ENCODE measurements at regions not wholly inside any gene's neighbourhood (a gene's known extent, or its start where the extent isn't known, plus 50 kb on each side); places are given as distances from the start of the nearest gene placed in this dataset.

DNA sequence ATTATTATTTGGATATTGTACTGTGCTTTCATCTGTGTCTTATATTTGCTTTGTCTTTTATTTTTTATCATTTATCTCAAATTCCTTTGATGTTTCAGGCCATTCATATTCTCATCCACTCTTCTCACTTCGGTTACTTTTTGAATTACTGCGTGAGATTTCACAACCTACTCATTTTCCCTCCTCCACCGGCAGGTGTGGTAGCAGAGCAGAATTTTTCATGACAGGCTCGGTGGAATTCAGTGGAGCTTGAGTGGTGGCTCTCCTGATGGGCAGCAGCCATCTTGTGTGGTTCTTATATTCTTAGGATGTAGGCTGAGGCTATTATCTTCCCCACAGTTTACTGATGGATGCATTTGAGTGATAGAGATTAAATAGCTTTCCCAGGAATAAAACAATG lies 92.3 kb upstream of the IVNS1ABP start:
- 81% methylated on average over 4 of the region's 4 CpGs for WGBS, 2 donors
- H3K36me3 ChIP-seq (replicated peaks in 1 of 2; ENCODE audit: insufficient read depth in 1 of 2, low read depth in 2 of 2), result no peaks in the 10 kb centered on the region
- DNase-seq (no peak), ATAC-seq (no peak)
- H3K9me3 ChIP-seq, result no peaks in the 10 kb centered on the region
- H3K4me1 ChIP-seq, result no peaks in the 10 kb centered on the region
- TF ChIP-seq, protein P1, sequence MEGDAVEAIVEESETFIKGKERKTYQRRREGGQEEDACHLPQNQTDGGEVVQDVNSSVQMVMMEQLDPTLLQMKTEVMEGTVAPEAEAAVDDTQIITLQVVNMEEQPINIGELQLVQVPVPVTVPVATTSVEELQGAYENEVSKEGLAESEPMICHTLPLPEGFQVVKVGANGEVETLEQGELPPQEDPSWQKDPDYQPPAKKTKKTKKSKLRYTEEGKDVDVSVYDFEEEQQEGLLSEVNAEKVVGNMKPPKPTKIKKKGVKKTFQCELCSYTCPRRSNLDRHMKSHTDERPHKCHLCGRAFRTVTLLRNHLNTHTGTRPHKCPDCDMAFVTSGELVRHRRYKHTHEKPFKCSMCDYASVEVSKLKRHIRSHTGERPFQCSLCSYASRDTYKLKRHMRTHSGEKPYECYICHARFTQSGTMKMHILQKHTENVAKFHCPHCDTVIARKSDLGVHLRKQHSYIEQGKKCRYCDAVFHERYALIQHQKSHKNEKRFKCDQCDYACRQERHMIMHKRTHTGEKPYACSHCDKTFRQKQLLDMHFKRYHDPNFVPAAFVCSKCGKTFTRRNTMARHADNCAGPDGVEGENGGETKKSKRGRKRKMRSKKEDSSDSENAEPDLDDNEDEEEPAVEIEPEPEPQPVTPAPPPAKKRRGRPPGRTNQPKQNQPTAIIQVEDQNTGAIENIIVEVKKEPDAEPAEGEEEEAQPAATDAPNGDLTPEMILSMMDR (IDR thresholded peaks at IDR 0.05), result no peak
- TF ChIP-seq POLR2A (IDR thresholded peaks at IDR 0.05), result no peak
- no peaks in the 10 kb centered on the region for H3K27me3 ChIP-seq
- H3K4me3 ChIP-seq, result no peak overlapping the region
- intact Hi-C loops (cut with DNase I), result no loop called here
- H3K27ac ChIP-seq, result no peak overlapping the region

DNA sequence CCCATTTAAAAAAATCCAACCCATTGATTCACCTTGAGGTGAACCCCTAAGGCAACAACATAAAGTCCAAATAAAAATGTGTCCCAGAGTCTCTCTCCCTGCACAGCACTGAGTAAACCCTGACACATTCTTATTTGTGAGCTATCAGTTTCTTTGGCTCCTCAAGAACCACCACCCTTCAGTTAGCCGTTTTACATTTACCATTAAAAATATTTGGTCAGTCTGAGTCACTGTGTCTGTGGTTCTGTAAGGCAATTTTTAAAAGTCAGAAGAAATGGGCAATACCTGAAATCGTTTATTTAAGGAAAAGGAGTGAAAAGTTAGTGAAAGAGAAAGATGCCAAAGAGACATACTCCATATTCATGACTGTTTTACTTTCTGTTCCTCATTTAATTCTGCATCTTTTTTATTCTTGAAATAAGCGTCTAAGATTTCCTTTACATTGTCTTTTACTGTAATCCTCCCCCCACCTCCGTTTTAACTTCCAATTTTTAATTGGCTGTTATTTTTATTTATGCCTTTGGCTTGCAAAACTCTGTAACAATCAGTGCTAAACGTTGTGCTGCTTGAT lies 91.7 kb upstream of the IVNS1ABP start:
- 48 to 52% methylated on average over 5 of the region's 5 CpGs for WGBS, 2 donors
- Histone ChIP-seq H3K36me3 (replicated peaks in 1 of 2; ENCODE audit: insufficient read depth in 1 of 2, low read depth in 2 of 2) (no peaks in the 10 kb centered on the region), H3K27ac (no peak overlapping the region), H3K9me3 (no peaks in the 10 kb centered on the region), H3K4me3 (no peak overlapping the region), H3K4me1 (no peaks in the 10 kb centered on the region), H3K27me3 (no peaks in the 10 kb centered on the region)
- ATAC-seq, result no peak
- intact Hi-C loops (cut with DNase I), result no loop called here
- DNase-seq, result no peak
- TF ChIP-seq POLR2A (IDR thresholded peaks at IDR 0.05), result no peak
- TF ChIP-seq, protein P1 (IDR thresholded peaks at IDR 0.05), result no peak

GRCh38 chr1:185406691-185407009 lies 89.6 kb upstream of the IVNS1ABP start:
- intact Hi-C loops (cut with DNase I), result no loop called here
- TF ChIP-seq POLR2A (IDR thresholded peaks at IDR 0.05), result no peak
- TF ChIP-seq, protein P1 (IDR thresholded peaks at IDR 0.05), result no peak
- no peak for ATAC-seq
- no peak overlapping the region for H3K27ac ChIP-seq
- H3K9me3 ChIP-seq, result no peaks in the 10 kb centered on the region
- no peaks in the 10 kb centered on the region for H3K36me3 ChIP-seq (replicated peaks in 1 of 2; ENCODE audit: insufficient read depth in 1 of 2, low read depth in 2 of 2)
- WGBS, 2 donors, result 100% methylated on average over 1 of the region's 1 CpG
- H3K4me1 ChIP-seq, result no peaks in the 10 kb centered on the region
- H3K27me3 ChIP-seq, result no peaks in the 10 kb centered on the region
- H3K4me3 ChIP-seq, result no peak overlapping the region
- no peak for DNase-seq

- H3K4me1 ChIP-seq, result no peaks in the 10 kb centered on the region
- H3K36me3 ChIP-seq (replicated peaks in 1 of 2; ENCODE audit: insufficient read depth in 1 of 2, low read depth in 2 of 2), result no peaks in the 10 kb centered on the region
- H3K9me3 ChIP-seq, result no peaks in the 10 kb centered on the region
- 71 to 74% methylated on average over 3 of the region's 3 CpGs for WGBS, 2 donors
- intact Hi-C loops (cut with DNase I), result no loop called here
- no peak overlapping the region for H3K27ac ChIP-seq
- DNase-seq, result no peak
- H3K4me3 ChIP-seq, result no peak overlapping the region
- no peak for ATAC-seq
- H3K27me3 ChIP-seq, result no peaks in the 10 kb centered on the region
- TF ChIP-seq, protein P1 (IDR thresholded peaks at IDR 0.05), result no peak
- no peak for TF ChIP-seq POLR2A (IDR thresholded peaks at IDR 0.05)
Observed at GRCh38 chr1:185406006-185406690, 89.1 kb upstream of the IVNS1ABP start.
